K562 (cell line): ENCODE measurements at regions not wholly inside any gene's neighbourhood (a gene's known extent, or its start where the extent isn't known, plus 50 kb on each side); places are given as distances from the start of the nearest gene placed in this dataset.

Experiments
- ATAC-seq: fragments of 200-7000 bp; cut with Tn5 transposase; 3 replicates; pipeline ENCODE4 v1.9.1; 2020; ENCODE audit warnings: moderate library complexity
- BruUV-seq: library from RNA; stranded (reverse); fragments of 400-500 nt; replicated peaks from 2 replicates; lab custom pipeline; 2021; lab: Mats Ljungman, UMichigan
- CTCF ChIA-PET: fragments of 300-600 bp; formaldehyde crosslinking; extraction: SDS; loops from one replicate; lab custom pipeline; 2021; ENCODE audit warnings: low intra/inter-chr PET ratio; lab: Yijun Ruan, JAX
- POLR2A ChIA-PET: fragments of 300-600, 350-650 bp; sonication (Branson Sonifier 250); formaldehyde crosslinking; extraction: SDS; loops from one replicate; lab custom pipeline; 2021; ENCODE audit warnings: antibody characterized with exemption, inconsistent platforms; lab: Yijun Ruan, JAX
- DNase-seq, 4 experiments: peaks; one replicate each; pipeline versions ENCODE4 v3.0.0 to v3.0.0-alpha.2; 2011 to 2018; ENCODE audit warnings: low spot score in 3 of 4, mixed read lengths in 3 of 4; ENCODE audit errors: extremely low read depth in 1 of 4
- FAIRE-seq: peaks from 2 replicates; lab custom pipeline; 2011; peaks lifted over from hg19 to GRCh38; lab: Jason Lieb, UNC
- H2AFZ ChIP-seq: 2 replicates; pipeline ENCODE4 v1.6.0; 2011; ENCODE audit warnings: low read depth, low read length, control low read depth, inconsistent platforms
- H3K27ac ChIP-seq: fragments of 200-600 bp; 3 replicates; pipeline ENCODE4 v1.8.0; 2011; ENCODE audit warnings: low read depth, mild to moderate bottlenecking, control low read depth, inconsistent platforms, low read length, moderate library complexity, mixed read lengths; ENCODE audit errors: extremely low read depth
- H3K27me3 ChIP-seq, 2 experiments: fragments of 300-600 bp in 1 of 2; 2 replicates in 1 of 2; 3 replicates in 1 of 2; pipeline versions ENCODE4 v1.6.0 to v1.8.0; 2011; ENCODE audit warnings: inconsistent platforms in 2 of 2, low read length in 2 of 2, mild to moderate bottlenecking in 1 of 2, mixed read lengths in 1 of 2, moderate library complexity in 1 of 2; ENCODE audit not compliant: control insufficient read depth in 2 of 2, insufficient read depth in 2 of 2
- H3K36me3 ChIP-seq: fragments of 300-600 bp; 3 replicates; pipeline ENCODE4 v1.8.0; 2011; ENCODE audit warnings: mild to moderate bottlenecking, low read length, inconsistent platforms; ENCODE audit not compliant: control insufficient read depth, insufficient read depth
- H3K4me1 ChIP-seq, 2 experiments: fragments of 200-600 bp in 1 of 2; replicated peaks in 1 of 2; 2 replicates in 1 of 2; 3 replicates in 1 of 2; pipeline versions ENCODE4 v1.5.1 to v1.8.0; 2011; ENCODE audit warnings: inconsistent platforms in 2 of 2, low read length in 2 of 2, mild to moderate bottlenecking in 1 of 2, mixed read lengths in 1 of 2, moderate library complexity in 1 of 2; ENCODE audit not compliant: control insufficient read depth in 2 of 2, insufficient read depth in 2 of 2
- H3K4me2 ChIP-seq: 2 replicates; pipeline ENCODE4 v1.6.1; 2011; ENCODE audit warnings: low read length, control low read depth, inconsistent platforms, mixed read lengths; ENCODE audit not compliant: insufficient read depth
- H3K4me3 ChIP-seq: fragments of 200-600 bp; sonication (generic), shearing (Covaris generic); 2 replicates; pipeline ENCODE4 v1.5.1; 2016; ENCODE audit warnings: control low read depth, inconsistent platforms
- H3K79me2 ChIP-seq: fragments of 200-600 bp; 3 replicates; pipeline ENCODE4 v1.8.0; 2011; ENCODE audit warnings: low read length, inconsistent platforms; ENCODE audit not compliant: control insufficient read depth, insufficient read depth
- H3K9ac ChIP-seq, 2 experiments: 2 replicates each; pipeline versions ENCODE4 v1.6.0 to v1.6.1; 2011; ENCODE audit warnings: low read depth in 2 of 2, low read length in 2 of 2, control low read depth in 1 of 2, inconsistent platforms in 1 of 2, mild to moderate bottlenecking in 1 of 2, mixed read lengths in 1 of 2; ENCODE audit not compliant: insufficient read depth in 1 of 2
- H3K9me1 ChIP-seq: one replicate; pipeline ENCODE4 v1.6.0; 2011; ENCODE audit warnings: inconsistent platforms, mild to moderate bottlenecking, low read length, moderate library complexity; ENCODE audit not compliant: control insufficient read depth, insufficient read depth
- H3K9me3 ChIP-seq: replicated peaks from 2 replicates; pipeline ENCODE4 v1.5.1; 2011; ENCODE audit warnings: low read depth, low read length, inconsistent platforms; ENCODE audit not compliant: control insufficient read depth, insufficient read depth
- H4K20me1 ChIP-seq: replicated peaks from 2 replicates; pipeline ENCODE4 v1.6.1; 2011; ENCODE audit warnings: low read length, inconsistent platforms, mixed read lengths; ENCODE audit not compliant: control insufficient read depth, insufficient read depth
- CCNT2 ChIP-seq: IDR thresholded peaks from 2 replicates; pipeline ENCODE4 v1.6.1; 2011; ENCODE audit warnings: borderline replicate concordance, low read depth, mild to moderate bottlenecking, moderate library complexity, mixed read lengths, low read length; ENCODE audit not compliant: insufficient read length; ENCODE audit errors: extremely low read depth
- FOXP1 ChIP-seq: sonication (generic); formaldehyde crosslinking; IDR thresholded peaks from 2 replicates; pipeline ENCODE4 v1.8.0; 2022; ENCODE audit warnings: mild to moderate bottlenecking, missing genetic modification reagents
- NFRKB ChIP-seq: fragments of 450-650 bp; IDR thresholded peaks from 2 replicates; pipeline ENCODE4 v1.6.1; 2016; ENCODE audit warnings: low read depth
- RBM22 ChIP-seq: fragments of 200-400 bp; formaldehyde crosslinking; IDR thresholded peaks from 2 replicates; pipeline ENCODE4 v1.6.1; 2018; ENCODE audit warnings: low read length, low read depth; ENCODE audit not compliant: poor library complexity, severe bottlenecking
- ZZZ3 ChIP-seq: fragments of 450-650 bp; IDR thresholded peaks from 2 replicates; pipeline ENCODE4 v1.6.1; 2016; ENCODE audit warnings: antibody characterized with exemption, mild to moderate bottlenecking, moderate library complexity
- WGBS: fragments of 100-300 bp; shearing (Covaris generic); methylation state at CpG from one replicate; pipeline ENCODE4 v1.1.6; 2016; ENCODE audit warnings: low coverage, mixed read lengths; ENCODE audit not compliant: insufficient coverage; ENCODE audit errors: missing lambda C conversion rate; 5-methylcytosine and 5-hydroxymethylcytosine counted together
- in situ Hi-C: fragments of 300-500 bp; cut with MboI; formaldehyde crosslinking; loops from 4 replicates; pipeline ENCODE4 v1.15.0; 2018; ENCODE audit warnings: inconsistent platforms, mixed read lengths
- intact Hi-C: fragments of 100-400 bp; cut with micrococcal nuclease; formaldehyde crosslinking; loops from 2 replicates; pipeline ENCODE4 v1.14.2; 2022
- TF ChIP-seq, protein P1 (sequence below): fragments of 450-650 bp; IDR thresholded peaks from 2 replicates; pipeline ENCODE4 v1.6.1; 2016
- TF ChIP-seq, protein P2 (sequence below), 2 experiments: fragments of 450-650 bp; formaldehyde crosslinking in 1 of 2; IDR thresholded peaks; 2 replicates each; pipeline versions ENCODE4 v1.4.0 to v1.6.1; 2014 to 2020; ENCODE audit warnings: mild to moderate bottlenecking in 2 of 2, borderline replicate concordance in 1 of 2, low read depth in 1 of 2

DNA sequence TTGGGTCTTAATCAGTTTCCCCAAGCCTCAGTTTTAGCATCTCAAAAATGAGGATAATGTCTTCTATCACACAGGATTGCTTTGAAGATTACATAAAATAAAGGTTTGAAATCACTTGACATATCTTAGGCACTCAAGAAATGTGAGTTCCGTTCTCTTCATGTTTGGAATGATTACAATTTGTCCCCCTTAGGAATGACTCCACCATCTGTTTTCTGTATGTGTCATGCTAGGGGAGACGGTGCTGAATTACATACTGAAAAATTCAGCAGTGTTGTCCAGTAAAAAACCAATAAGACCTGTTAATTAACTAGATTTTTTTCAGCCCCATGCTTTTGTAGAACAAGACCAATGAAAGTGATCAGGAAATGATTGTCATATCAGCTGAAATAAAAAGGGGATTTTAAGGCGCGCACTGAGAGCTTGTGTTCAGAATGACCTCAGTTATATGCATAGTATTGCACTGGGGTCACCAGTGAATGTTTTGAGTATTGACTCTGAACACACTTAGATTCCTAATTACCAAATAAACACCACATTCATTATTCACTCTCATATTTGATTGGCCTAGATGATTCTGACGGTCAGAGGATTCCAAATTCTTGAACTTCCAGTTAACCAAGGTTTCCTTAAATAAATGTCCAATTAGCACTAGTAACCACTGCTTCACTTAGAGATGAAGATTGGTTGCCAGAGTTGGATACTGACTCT lies 114.5 kb upstream of the KCNK2 start:
- Histone ChIP-seq H3K27ac (no peak overlapping the region), H3K4me3 (no peak overlapping the region), H3K9me1 (no peaks in the 10 kb centered on the region), H2AFZ (no peak overlapping the region), H3K79me2 (no peaks in the 10 kb centered on the region), H4K20me1 (no peaks in the 10 kb centered on the region), H3K9me3 (no peaks in the 10 kb centered on the region; the same call in 1 of the 2 replicates), H3K4me2 (no peak overlapping the region), H3K9ac (no peak overlapping the region), H3K27me3 (no peaks in the 10 kb centered on the region), H3K4me1 (no peaks in the 10 kb centered on the region), H3K36me3 (no peaks in the 10 kb centered on the region)
- CTCF ChIA-PET: no interaction called here
- intact Hi-C loops (no loop called here), in situ Hi-C loops (no loop called here)
- WGBS: 11% methylated on average over 5 of the region's 5 CpGs
- TF ChIP-seq, protein P1, sequence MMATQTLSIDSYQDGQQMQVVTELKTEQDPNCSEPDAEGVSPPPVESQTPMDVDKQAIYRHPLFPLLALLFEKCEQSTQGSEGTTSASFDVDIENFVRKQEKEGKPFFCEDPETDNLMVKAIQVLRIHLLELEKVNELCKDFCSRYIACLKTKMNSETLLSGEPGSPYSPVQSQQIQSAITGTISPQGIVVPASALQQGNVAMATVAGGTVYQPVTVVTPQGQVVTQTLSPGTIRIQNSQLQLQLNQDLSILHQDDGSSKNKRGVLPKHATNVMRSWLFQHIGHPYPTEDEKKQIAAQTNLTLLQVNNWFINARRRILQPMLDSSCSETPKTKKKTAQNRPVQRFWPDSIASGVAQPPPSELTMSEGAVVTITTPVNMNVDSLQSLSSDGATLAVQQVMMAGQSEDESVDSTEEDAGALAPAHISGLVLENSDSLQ: no peak
- TF ChIP-seq CCNT2 (no peak), FOXP1 (CRISPR knock-in tag) (no peak), ZZZ3 (no peak), NFRKB (no peak), RBM22 (no peak)
- TF ChIP-seq, protein P2, sequence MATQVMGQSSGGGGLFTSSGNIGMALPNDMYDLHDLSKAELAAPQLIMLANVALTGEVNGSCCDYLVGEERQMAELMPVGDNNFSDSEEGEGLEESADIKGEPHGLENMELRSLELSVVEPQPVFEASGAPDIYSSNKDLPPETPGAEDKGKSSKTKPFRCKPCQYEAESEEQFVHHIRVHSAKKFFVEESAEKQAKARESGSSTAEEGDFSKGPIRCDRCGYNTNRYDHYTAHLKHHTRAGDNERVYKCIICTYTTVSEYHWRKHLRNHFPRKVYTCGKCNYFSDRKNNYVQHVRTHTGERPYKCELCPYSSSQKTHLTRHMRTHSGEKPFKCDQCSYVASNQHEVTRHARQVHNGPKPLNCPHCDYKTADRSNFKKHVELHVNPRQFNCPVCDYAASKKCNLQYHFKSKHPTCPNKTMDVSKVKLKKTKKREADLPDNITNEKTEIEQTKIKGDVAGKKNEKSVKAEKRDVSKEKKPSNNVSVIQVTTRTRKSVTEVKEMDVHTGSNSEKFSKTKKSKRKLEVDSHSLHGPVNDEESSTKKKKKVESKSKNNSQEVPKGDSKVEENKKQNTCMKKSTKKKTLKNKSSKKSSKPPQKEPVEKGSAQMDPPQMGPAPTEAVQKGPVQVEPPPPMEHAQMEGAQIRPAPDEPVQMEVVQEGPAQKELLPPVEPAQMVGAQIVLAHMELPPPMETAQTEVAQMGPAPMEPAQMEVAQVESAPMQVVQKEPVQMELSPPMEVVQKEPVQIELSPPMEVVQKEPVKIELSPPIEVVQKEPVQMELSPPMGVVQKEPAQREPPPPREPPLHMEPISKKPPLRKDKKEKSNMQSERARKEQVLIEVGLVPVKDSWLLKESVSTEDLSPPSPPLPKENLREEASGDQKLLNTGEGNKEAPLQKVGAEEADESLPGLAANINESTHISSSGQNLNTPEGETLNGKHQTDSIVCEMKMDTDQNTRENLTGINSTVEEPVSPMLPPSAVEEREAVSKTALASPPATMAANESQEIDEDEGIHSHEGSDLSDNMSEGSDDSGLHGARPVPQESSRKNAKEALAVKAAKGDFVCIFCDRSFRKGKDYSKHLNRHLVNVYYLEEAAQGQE (IDR thresholded peaks at IDR 0.05; ENCODE audit: borderline replicate concordance): no peak
- TF ChIP-seq, protein P2 (CRISPR knock-in tag; IDR thresholded peaks at IDR 0.05; ENCODE audit: low read depth): no peak
- no peak for ATAC-seq
- DNase-seq: no peak
- no TSS peak for BruUV-seq
- FAIRE-seq: no peak
- POLR2A ChIA-PET: interaction anchor here (0.8 kb wide), 1 partner anchor 70 kb away, joined by 4 read pairs; no protein-coding TSS in a partner anchor
